ENCODE measurements at regions not wholly inside any gene's neighbourhood (a gene's known extent, or its start where the extent isn't known, plus 50 kb on each side); places are given as distances from the start of the nearest gene placed in this dataset.

DNA sequence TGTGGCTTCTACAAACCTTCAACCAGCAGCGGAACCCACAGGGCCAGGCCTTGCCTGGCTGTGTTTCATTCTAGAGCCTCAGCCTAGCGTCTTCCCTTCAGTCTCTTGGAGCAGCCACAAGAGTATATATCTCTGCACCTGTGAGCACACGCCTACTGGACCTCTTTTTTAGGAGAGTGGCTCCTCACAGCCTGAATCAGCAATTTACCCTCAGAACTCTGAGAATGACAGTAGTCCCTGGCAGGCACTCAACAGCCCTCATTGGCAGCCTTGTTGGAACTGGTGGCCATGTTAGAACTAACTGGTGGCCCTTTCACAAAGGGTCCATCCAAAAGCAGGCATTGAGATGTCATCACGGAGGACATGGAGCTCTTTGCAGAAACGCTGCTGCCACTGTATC lies 138.9 kb downstream of the BCOR start:
- intact Hi-C loops (cut with micrococcal nuclease; ENCODE audit: unreplicated experiment): loop anchor here (10.0 kb wide), 1 partner anchor 204 kb away; no protein-coding TSS in a partner anchor
- Mint-ChIP-seq H3K36me3 (ENCODE audit: insufficient read depth, unreplicated experiment) (no peaks in the 10 kb centered on the region), H3K27me3 (ENCODE audit: insufficient read depth, unreplicated experiment) (no peaks in the 10 kb centered on the region)

DNA sequence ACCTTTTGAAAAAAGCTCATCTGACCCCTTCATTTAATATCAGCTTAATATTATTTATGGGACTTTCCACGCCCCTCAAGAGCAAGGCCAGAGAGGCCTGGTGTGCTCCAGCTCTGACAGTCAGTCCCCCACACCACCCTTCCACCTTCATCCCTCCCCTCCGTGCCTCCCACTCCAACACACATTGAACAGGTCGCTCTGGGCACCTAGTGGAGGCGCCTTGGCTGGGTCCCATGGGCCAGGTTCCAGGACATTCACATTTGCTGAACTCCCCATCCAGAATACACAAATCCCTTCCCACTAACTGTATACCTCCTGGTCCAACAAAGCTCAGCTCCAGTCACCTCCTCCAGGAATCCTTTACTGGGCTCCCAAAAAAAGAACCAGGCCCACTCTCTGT lies 137.5 kb downstream of the BCOR start:
- H3K9me3 ChIP-seq: no peaks in the 10 kb centered on the region
- intact Hi-C loops (cut with micrococcal nuclease; ENCODE audit: unreplicated experiment): no loop called here
- ChIA-PET POLR2A (no interaction called here), CTCF (no interaction called here)
- no peak for DNase-seq
- Mint-ChIP-seq H3K4me1 (ENCODE audit: low read depth, unreplicated experiment) (peaks cover 20% of the 10 kb centered on the region), H3K4me3 (ENCODE audit: unreplicated experiment) (no peak overlapping the region), H3K36me3 (ENCODE audit: insufficient read depth, unreplicated experiment) (no peaks in the 10 kb centered on the region), H3K27me3 (ENCODE audit: insufficient read depth, unreplicated experiment) (no peaks in the 10 kb centered on the region), H3K9me3 (ENCODE audit: unreplicated experiment) (no peaks in the 10 kb centered on the region), H3K27ac (ENCODE audit: unreplicated experiment) (no peak overlapping the region)
- H3K36me3 ChIP-seq (ENCODE audit: control insufficient read depth, insufficient read depth, low read length): no peaks in the 10 kb centered on the region
- TF ChIP-seq, protein P1, sequence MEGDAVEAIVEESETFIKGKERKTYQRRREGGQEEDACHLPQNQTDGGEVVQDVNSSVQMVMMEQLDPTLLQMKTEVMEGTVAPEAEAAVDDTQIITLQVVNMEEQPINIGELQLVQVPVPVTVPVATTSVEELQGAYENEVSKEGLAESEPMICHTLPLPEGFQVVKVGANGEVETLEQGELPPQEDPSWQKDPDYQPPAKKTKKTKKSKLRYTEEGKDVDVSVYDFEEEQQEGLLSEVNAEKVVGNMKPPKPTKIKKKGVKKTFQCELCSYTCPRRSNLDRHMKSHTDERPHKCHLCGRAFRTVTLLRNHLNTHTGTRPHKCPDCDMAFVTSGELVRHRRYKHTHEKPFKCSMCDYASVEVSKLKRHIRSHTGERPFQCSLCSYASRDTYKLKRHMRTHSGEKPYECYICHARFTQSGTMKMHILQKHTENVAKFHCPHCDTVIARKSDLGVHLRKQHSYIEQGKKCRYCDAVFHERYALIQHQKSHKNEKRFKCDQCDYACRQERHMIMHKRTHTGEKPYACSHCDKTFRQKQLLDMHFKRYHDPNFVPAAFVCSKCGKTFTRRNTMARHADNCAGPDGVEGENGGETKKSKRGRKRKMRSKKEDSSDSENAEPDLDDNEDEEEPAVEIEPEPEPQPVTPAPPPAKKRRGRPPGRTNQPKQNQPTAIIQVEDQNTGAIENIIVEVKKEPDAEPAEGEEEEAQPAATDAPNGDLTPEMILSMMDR (IDR thresholded peaks at IDR 0.05; ENCODE audit: insufficient read depth in 1 of 2, low read depth in 1 of 2, low read length in 1 of 2, severe bottlenecking in 1 of 2, unreplicated experiment in 1 of 2): no peak
- H3K4me1 ChIP-seq: no peaks in the 10 kb centered on the region
- BruUV-seq (replicated peaks): no TSS peak
- no peak overlapping the region for H3K4me3 ChIP-seq (ENCODE audit: low read depth, low read length)
- H3K27me3 ChIP-seq (replicated peaks; ENCODE audit: control insufficient read depth, insufficient read depth, low read length): no peaks in the 10 kb centered on the region

More for the DNA sequence above, 138.9 kb downstream of the BCOR start:
- TF ChIP-seq, protein P1 (IDR thresholded peaks at IDR 0.05; ENCODE audit: insufficient read depth in 1 of 2, low read depth in 1 of 2, low read length in 1 of 2, severe bottlenecking in 1 of 2, unreplicated experiment in 1 of 2): no peak
- Histone ChIP-seq H3K4me1 (0 out of 2 replicates have a peak, but pooled peaks cover 4% of the 10 kb centered on the region), H3K4me3 (ENCODE audit: low read depth, low read length) (no peak overlapping the region), H3K27me3 (replicated peaks; ENCODE audit: control insufficient read depth, insufficient read depth, low read length) (no peaks in the 10 kb centered on the region), H3K9me3 (no peaks in the 10 kb centered on the region), H3K36me3 (ENCODE audit: control insufficient read depth, insufficient read depth, low read length) (no peaks in the 10 kb centered on the region)
- no peak for DNase-seq
- POLR2A ChIA-PET: no interaction called here
- Mint-ChIP-seq H3K27ac (ENCODE audit: unreplicated experiment) (no peak overlapping the region), H3K4me1 (ENCODE audit: low read depth, unreplicated experiment) (peaks cover 25% of the 10 kb centered on the region), H3K4me3 (ENCODE audit: unreplicated experiment) (no peak overlapping the region), H3K9me3 (ENCODE audit: unreplicated experiment) (no peaks in the 10 kb centered on the region)
- no TSS peak for BruUV-seq (replicated peaks)
- CTCF ChIA-PET: no interaction called here

DNA sequence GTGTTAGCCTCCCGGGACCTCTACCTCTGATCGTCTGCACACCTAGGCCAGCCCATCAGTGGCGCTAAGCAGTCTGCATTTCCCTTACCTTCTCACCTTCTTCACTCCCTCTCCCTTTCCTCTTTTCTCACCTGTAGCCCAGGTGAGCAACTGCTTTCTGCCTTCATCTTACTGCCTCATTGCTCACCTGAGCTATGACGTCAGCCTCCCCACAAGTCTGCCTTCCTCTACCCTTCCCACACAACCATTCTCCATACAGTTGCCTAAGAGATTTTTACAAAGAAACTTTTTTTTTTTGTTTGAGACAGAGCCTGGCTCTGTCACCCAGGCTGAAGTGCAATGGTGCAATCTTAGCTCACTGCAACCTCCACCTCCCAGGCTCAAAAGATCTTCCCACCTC lies 136.3 kb downstream of the BCOR start:
- peaks cover 18% of the 10 kb centered on the region for H3K4me1 Mint-ChIP-seq (ENCODE audit: low read depth, unreplicated experiment)
- H3K27ac Mint-ChIP-seq (ENCODE audit: unreplicated experiment): no peak overlapping the region
- H3K36me3 Mint-ChIP-seq (ENCODE audit: insufficient read depth, unreplicated experiment): no peaks in the 10 kb centered on the region
- ChIA-PET CTCF (no interaction called here), POLR2A (no interaction called here)
- Histone ChIP-seq H3K27me3 (replicated peaks; ENCODE audit: control insufficient read depth, insufficient read depth, low read length) (no peaks in the 10 kb centered on the region), H3K36me3 (ENCODE audit: control insufficient read depth, insufficient read depth, low read length) (no peaks in the 10 kb centered on the region), H3K4me1 (no peaks in the 10 kb centered on the region), H3K9me3 (no peaks in the 10 kb centered on the region), H3K4me3 (ENCODE audit: low read depth, low read length) (no peak overlapping the region)
- BruUV-seq (replicated peaks): no TSS peak
- no peaks in the 10 kb centered on the region for H3K27me3 Mint-ChIP-seq (ENCODE audit: insufficient read depth, unreplicated experiment)
- no peaks in the 10 kb centered on the region for H3K9me3 Mint-ChIP-seq (ENCODE audit: unreplicated experiment)
- TF ChIP-seq, protein P1 (IDR thresholded peaks at IDR 0.05; ENCODE audit: insufficient read depth in 1 of 2, low read depth in 1 of 2, low read length in 1 of 2, severe bottlenecking in 1 of 2, unreplicated experiment in 1 of 2): no peak
- no peak overlapping the region for H3K4me3 Mint-ChIP-seq (ENCODE audit: unreplicated experiment)
- intact Hi-C loops (cut with micrococcal nuclease; ENCODE audit: unreplicated experiment): no loop called here
- no peak for DNase-seq

All from Caco-2 (cell line).